Esophagus muscularis mucosa (tissue), 4 donors: ENCODE measurements at regions not wholly inside any gene's neighbourhood (a gene's known extent, or its start where the extent isn't known, plus 50 kb on each side); places are given as distances from the start of the nearest gene placed in this dataset.

Experiments
- DNase-seq: peaks from one replicate; pipeline ENCODE4 v3.0.0-alpha.2; 2017; ENCODE audit errors: extremely low spot score
- H3K27ac ChIP-seq, 4 donors: fragments of 200-600 bp; sonication (generic); replicated peaks in 1 of 4; 1 replicate in 3 of 4; 2 replicates in 1 of 4; pipeline ENCODE4 v1.5.1; 2016 to 2019; ENCODE audit warnings: mild to moderate bottlenecking in 1 of 4
- H3K27me3 ChIP-seq, 4 donors: fragments of 200-600 bp; sonication (generic); one replicate each; pipeline versions ENCODE4 v1.5.1 to v1.6.0; 2016 to 2019
- H3K36me3 ChIP-seq, 4 donors: fragments of 200-600 bp; sonication (generic); one replicate each; pipeline ENCODE4 v1.5.1; 2016 to 2019
- H3K4me1 ChIP-seq, 4 donors: fragments of 200-600 bp; sonication (generic); one replicate each; pipeline ENCODE4 v1.5.1; 2016 to 2019
- H3K4me3 ChIP-seq, 4 donors: fragments of 200-600 bp; sonication (generic); 1 replicate in 2 of 4; 2 replicates in 2 of 4; pipeline ENCODE4 v1.5.1; 2016 to 2019; ENCODE audit warnings: mild to moderate bottlenecking in 4 of 4, moderate library complexity in 1 of 4
- H3K9me3 ChIP-seq, 4 donors: fragments of 200-600 bp; sonication (generic); 1 replicate in 3 of 4; 2 replicates in 1 of 4; pipeline ENCODE4 v1.5.1; 2016 to 2019
- EP300 ChIP-seq: sonication (generic); formaldehyde crosslinking; IDR thresholded peaks from one replicate; pipeline ENCODE4 v1.6.1; 2017; ENCODE audit warnings: antibody characterized with exemption
- POLR2A ChIP-seq: fragments of 450-650 bp; IDR thresholded peaks from one replicate; pipeline ENCODE4 v1.6.1; 2017; ENCODE audit warnings: antibody characterized with exemption, moderate library complexity, mild to moderate bottlenecking, low read depth
- POLR2AphosphoS5 ChIP-seq, 2 donors: sonication (generic); formaldehyde crosslinking; IDR thresholded peaks; one replicate each; pipeline ENCODE4 v1.6.1; 2017; ENCODE audit warnings: antibody characterized with exemption in 2 of 2
- WGBS: methylation state at CpG from one replicate; pipeline ENCODE4 v1.1.5; 2018; 5-methylcytosine and 5-hydroxymethylcytosine counted together
- intact Hi-C: fragments of 100-400 bp; cut with DNase I; formaldehyde crosslinking; loops from one replicate; pipeline ENCODE4 v1.15.1; 2023
- TF ChIP-seq, protein P1 (sequence below), 3 experiments: fragments of 200-600 bp in 2 of 3; fragments of 450-650 bp in 1 of 3; sonication (generic) in 2 of 3; IDR thresholded peaks; one replicate each; pipeline ENCODE4 v1.5.1; 2017 to 2019; ENCODE audit warnings: antibody characterized with exemption in 3 of 3, mild to moderate bottlenecking in 2 of 3, moderate library complexity in 1 of 3

DNA sequence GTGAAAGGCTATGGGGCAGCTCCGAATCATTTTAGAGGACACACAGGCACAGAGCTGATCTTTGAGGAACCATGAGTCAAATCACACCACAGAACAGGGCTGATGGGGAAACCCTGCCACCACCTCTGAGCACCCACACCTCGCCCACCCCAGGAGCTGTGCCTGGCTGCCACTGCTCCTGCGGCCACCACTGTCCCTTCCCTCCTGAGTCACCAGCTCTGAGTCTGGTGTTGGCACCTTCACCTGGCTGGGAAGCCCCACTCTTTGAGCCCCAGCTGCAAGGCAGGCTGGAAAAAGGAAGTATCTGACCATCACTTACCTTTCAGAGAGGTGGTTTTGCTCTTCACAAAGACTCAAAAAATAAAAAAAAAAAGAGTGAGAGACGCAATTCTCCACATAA, 63.6 kb upstream of the MEF2A start:
- no peak for DNase-seq
- Histone ChIP-seq H3K4me3 (no peak overlapping the region), H3K4me1 (peaks cover 23 to 39% (median 31%) of the 10 kb centered on the region in 4 donors), H3K36me3 (no peaks in the 10 kb centered on the region), H3K27me3 (no peaks in the 10 kb centered on the region), H3K27ac (no peak overlapping the region), H3K9me3 (no peaks in the 10 kb centered on the region)
- no peak for TF ChIP-seq POLR2A
- no peak for TF ChIP-seq EP300
- TF ChIP-seq POLR2AphosphoS5 (IDR thresholded peaks at IDR 0.05): no peak
- TF ChIP-seq, protein P1, sequence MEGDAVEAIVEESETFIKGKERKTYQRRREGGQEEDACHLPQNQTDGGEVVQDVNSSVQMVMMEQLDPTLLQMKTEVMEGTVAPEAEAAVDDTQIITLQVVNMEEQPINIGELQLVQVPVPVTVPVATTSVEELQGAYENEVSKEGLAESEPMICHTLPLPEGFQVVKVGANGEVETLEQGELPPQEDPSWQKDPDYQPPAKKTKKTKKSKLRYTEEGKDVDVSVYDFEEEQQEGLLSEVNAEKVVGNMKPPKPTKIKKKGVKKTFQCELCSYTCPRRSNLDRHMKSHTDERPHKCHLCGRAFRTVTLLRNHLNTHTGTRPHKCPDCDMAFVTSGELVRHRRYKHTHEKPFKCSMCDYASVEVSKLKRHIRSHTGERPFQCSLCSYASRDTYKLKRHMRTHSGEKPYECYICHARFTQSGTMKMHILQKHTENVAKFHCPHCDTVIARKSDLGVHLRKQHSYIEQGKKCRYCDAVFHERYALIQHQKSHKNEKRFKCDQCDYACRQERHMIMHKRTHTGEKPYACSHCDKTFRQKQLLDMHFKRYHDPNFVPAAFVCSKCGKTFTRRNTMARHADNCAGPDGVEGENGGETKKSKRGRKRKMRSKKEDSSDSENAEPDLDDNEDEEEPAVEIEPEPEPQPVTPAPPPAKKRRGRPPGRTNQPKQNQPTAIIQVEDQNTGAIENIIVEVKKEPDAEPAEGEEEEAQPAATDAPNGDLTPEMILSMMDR (IDR thresholded peaks at IDR 0.05): no peak
- intact Hi-C loops: no loop called here
- WGBS: 86% methylated on average over 4 of the region's 4 CpGs

- Histone ChIP-seq H3K9me3 (no peaks in the 10 kb centered on the region), H3K27ac (no peak overlapping the region), H3K36me3 (no peaks in the 10 kb centered on the region), H3K27me3 (no peaks in the 10 kb centered on the region), H3K4me3 (no peak overlapping the region), H3K4me1 (peaks cover 28 to 44% (median 36%) of the 10 kb centered on the region in 4 donors)
- no peak for DNase-seq
- WGBS: 98% methylated on average over 5 of the region's 5 CpGs
- TF ChIP-seq POLR2AphosphoS5 (IDR thresholded peaks at IDR 0.05): no peak
- TF ChIP-seq POLR2A: no peak
- TF ChIP-seq, protein P1 (IDR thresholded peaks at IDR 0.05): no peak
- TF ChIP-seq EP300: no peak
- intact Hi-C loops: no loop called here
Observed at GRCh38 chr15:99502661-99503060, 63.1 kb upstream of the MEF2A start.

GRCh38 chr15:99503411-99503810, 62.4 kb upstream of the MEF2A start:
- 91% methylated on average over 11 of the region's 11 CpGs for WGBS
- intact Hi-C loops: no loop called here

DNA sequence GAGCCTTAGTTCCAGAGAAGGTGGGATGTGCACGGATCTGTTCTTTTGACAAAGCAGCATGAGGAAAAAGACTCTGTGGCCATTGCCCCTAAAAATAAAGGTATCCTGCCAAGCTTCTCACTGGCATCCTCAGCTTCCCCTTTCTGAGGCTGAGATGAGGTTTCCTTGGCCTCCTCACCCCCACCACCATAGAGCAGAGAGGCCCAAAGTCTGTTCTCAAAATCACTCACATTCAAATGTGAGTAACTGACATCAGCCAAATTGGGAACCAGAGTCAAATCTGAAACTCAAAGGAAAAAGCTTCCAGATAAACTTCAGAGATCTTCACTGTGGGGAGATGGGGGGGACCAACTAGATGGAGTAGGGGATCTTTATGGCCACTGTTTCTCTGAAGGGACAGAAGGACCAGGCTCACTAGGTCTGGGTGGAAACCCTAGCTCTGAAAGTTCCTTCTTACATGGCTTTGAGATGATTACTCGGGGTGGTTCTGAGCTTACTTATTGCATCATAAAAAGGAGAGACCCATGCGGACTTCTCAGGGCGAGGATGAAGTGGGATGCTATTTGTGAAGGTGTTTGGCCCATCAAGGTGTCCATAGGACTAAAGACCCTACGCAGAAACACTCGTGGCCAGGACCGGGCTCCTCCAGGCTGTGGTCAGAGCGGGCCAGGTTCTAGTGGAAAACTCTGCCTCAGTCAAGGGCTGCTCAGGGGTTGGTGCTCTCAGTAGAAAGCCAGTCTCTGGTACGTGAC, 61.5 kb upstream of the MEF2A start:
- intact Hi-C loops: no loop called here
- TF ChIP-seq POLR2AphosphoS5 (IDR thresholded peaks at IDR 0.05): no peak
- TF ChIP-seq, protein P1 (IDR thresholded peaks at IDR 0.05): no peak
- no peak for TF ChIP-seq POLR2A
- no peak for TF ChIP-seq EP300
- Histone ChIP-seq H3K36me3 (no peaks in the 10 kb centered on the region), H3K27me3 (no peaks in the 10 kb centered on the region), H3K9me3 (no peaks in the 10 kb centered on the region), H3K4me3 (no peak overlapping the region), H3K4me1 (peaks cover 33 to 60% (median 51%) of the 10 kb centered on the region in 4 donors), H3K27ac (peak overlapping the region in 3 of 4 donors; percentile 36 to 62 (median 38))
- peak; percentile 87 for DNase-seq
- WGBS: 72% methylated on average over 9 of the region's 9 CpGs

More at GRCh38 chr15:99503411-99503810, 62.4 kb upstream of the MEF2A start:
- Histone ChIP-seq H3K9me3 (no peaks in the 10 kb centered on the region), H3K4me3 (no peak overlapping the region), H3K4me1 (peaks cover 33 to 51% (median 43%) of the 10 kb centered on the region in 4 donors), H3K27ac (no peak overlapping the region), H3K36me3 (no peaks in the 10 kb centered on the region), H3K27me3 (no peaks in the 10 kb centered on the region)
- DNase-seq: no peak
- no peak for TF ChIP-seq EP300
- TF ChIP-seq POLR2A: no peak
- no peak for TF ChIP-seq POLR2AphosphoS5 (IDR thresholded peaks at IDR 0.05)
- TF ChIP-seq, protein P1 (IDR thresholded peaks at IDR 0.05): no peak
